NCI-H2029 treated with DMSO at 0.1 percent for 48 hours (cell line): ENCODE measurements at regions not wholly inside any gene's neighbourhood (a gene's known extent, or its start where the extent isn't known, plus 50 kb on each side); places are given as distances from the start of the nearest gene placed in this dataset.

Source experiments
- DNase-seq: peaks from one replicate; lab custom pipeline; 2025; lab: John Stamatoyannopoulos, UW

GRCh38 chr18:37673671-37674070, 108.1 kb upstream of the CELF4 start:
- DNase-seq: no peak

GRCh38 chr18:37672932-37673595, 107.5 kb upstream of the CELF4 start:
- no peak for DNase-seq

GRCh38 chr18:37672001-37672400, 106.4 kb upstream of the CELF4 start:
- DNase-seq: no peak

- no peak for DNase-seq
Measured at GRCh38 chr18:37671530-37671929, 105.9 kb upstream of the CELF4 start.

- DNase-seq: no peak
Measured at GRCh38 chr18:37671119-37671518, 105.5 kb upstream of the CELF4 start.

GRCh38 chr18:37669991-37670534, 104.5 kb upstream of the CELF4 start:
- DNase-seq: peak; percentile 52

- peak; percentile 72 for DNase-seq
Measured at GRCh38 chr18:37668971-37669747, 103.6 kb upstream of the CELF4 start.

- DNase-seq: no peak
Measured at GRCh38 chr18:37667836-37668235, 102.2 kb upstream of the CELF4 start.

GRCh38 chr18:37666991-37667390, 101.4 kb upstream of the CELF4 start:
- DNase-seq: no peak

GRCh38 chr18:37666451-37666850, 100.9 kb upstream of the CELF4 start:
- no peak for DNase-seq

GRCh38 chr18:37665346-37665745, 99.7 kb upstream of the CELF4 start:
- no peak for DNase-seq

GRCh38 chr18:37663446-37663845, 97.8 kb upstream of the CELF4 start:
- no peak for DNase-seq

GRCh38 chr18:37662546-37663339, 97.1 kb upstream of the CELF4 start:
- DNase-seq: no peak

- DNase-seq: no peak
Measured at GRCh38 chr18:37662099-37662498, 96.5 kb upstream of the CELF4 start.

GRCh38 chr18:37661478-37661877, 95.9 kb upstream of the CELF4 start:
- no peak for DNase-seq

GRCh38 chr18:37661061-37661460, 95.5 kb upstream of the CELF4 start:
- no peak for DNase-seq

- no peak for DNase-seq
Measured at GRCh38 chr18:37660658-37661057, 95.1 kb upstream of the CELF4 start.

GRCh38 chr18:37659906-37660305, 94.3 kb upstream of the CELF4 start:
- DNase-seq: no peak

- DNase-seq: no peak
Measured at GRCh38 chr18:37658894-37659293, 93.3 kb upstream of the CELF4 start.

- DNase-seq: no peak
Measured at GRCh38 chr18:37657493-37657892, 91.9 kb upstream of the CELF4 start.

GRCh38 chr18:37654731-37655369, 89.3 kb upstream of the CELF4 start:
- DNase-seq: no peak

- DNase-seq: no peak
Measured at GRCh38 chr18:37654034-37654433, 88.4 kb upstream of the CELF4 start.
